ENCODE measurements at regions not wholly inside any gene's neighbourhood (a gene's known extent, or its start where the extent isn't known, plus 50 kb on each side); places are given as distances from the start of the nearest gene placed in this dataset.

DNA sequence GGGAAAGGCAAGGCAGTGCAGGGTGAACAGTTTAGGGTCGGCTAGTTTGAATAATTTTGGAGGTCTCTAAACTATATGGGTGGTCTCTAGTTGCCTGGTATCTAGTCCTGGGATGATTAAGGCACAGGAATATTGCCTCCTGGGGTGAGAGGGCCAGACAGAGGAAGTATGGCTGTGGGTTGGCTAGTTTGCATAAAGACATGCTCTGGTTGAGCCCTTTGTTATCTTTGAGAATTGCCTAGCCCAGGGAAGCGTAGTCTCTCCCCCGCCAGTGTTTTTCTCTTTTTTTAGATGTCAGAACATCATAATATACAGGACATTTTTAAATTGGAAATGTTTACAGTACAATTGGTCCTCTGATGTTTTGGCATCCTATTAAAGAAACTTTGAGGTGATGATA is 163.5 kb downstream of the PWWP3B start:
- Histone ChIP-seq H2BK120ac (ENCODE audit: low read depth, low read length, poor library complexity, severe bottlenecking) (no peak overlapping the region), H4K91ac (ENCODE audit: insufficient read length, low read depth, low read length) (no peak overlapping the region), H3K9ac (ENCODE audit: extremely low read depth, insufficient read length, low read length) (no peak overlapping the region), H3K56ac (ENCODE audit: insufficient read length, low read depth, low read length) (no peak overlapping the region), H3K4me1 (ENCODE audit: insufficient read depth, low read length) (no peaks in the 10 kb centered on the region), H3K14ac (ENCODE audit: insufficient read depth, low read length) (no peak overlapping the region), H3T11ph (ENCODE audit: low read length) (no peak overlapping the region), H2BK20ac (ENCODE audit: low read depth, low read length, poor library complexity, severe bottlenecking) (no peak overlapping the region), H2AFZ (ENCODE audit: low read length) (no peak overlapping the region), H3K18ac (ENCODE audit: insufficient read length, low read depth, low read length) (no peak overlapping the region), H3K79me1 (ENCODE audit: insufficient read depth, low read depth, low read length, poor library complexity, severe bottlenecking) (no peaks in the 10 kb centered on the region), H3K27me3 (ENCODE audit: insufficient read depth, low read length) (no peaks in the 10 kb centered on the region), H2AK5ac (ENCODE audit: insufficient read length, low read length) (no peak overlapping the region), H3K23me2 (ENCODE audit: insufficient read length, low read depth, low read length, poor library complexity, severe bottlenecking) (no peaks in the 10 kb centered on the region), H2BK15ac (ENCODE audit: low read depth, low read length) (no peak overlapping the region), H2BK5ac (ENCODE audit: insufficient read length, low read length) (no peak overlapping the region), H3K27ac (ENCODE audit: insufficient read length, low read depth, low read length) (no peak overlapping the region), H4K20me1 (ENCODE audit: control insufficient read depth, insufficient read depth, insufficient read length) (no peaks in the 10 kb centered on the region), H4K8ac (replicated peaks; ENCODE audit: insufficient read length, low read depth, low read length) (no peak overlapping the region), H3K4me2 (ENCODE audit: insufficient read depth, insufficient read length, low read length) (no peak overlapping the region), H3K79me2 (ENCODE audit: insufficient read depth, low read length) (no peaks in the 10 kb centered on the region), H4K5ac (ENCODE audit: insufficient read length, low read depth, low read length) (no peak overlapping the region), H2BK12ac (ENCODE audit: insufficient read length, low read depth, low read length) (no peak overlapping the region), H3K9me3 (ENCODE audit: control insufficient read depth, low read depth, low read length) (peaks cover 20% of the 10 kb centered on the region), H3K23ac (ENCODE audit: insufficient read length, low read depth, low read length) (no peak overlapping the region), H3K4ac (ENCODE audit: low read depth, low read length) (no peak overlapping the region)
- no CpG with 5 or more reads among the region's 3 CpGs for WGBS (ENCODE audit: extremely low coverage, insufficient read length, low lambda C conversion rate)
- Mint-ChIP-seq H3K4me1 (no peaks in the 10 kb centered on the region), H3K4me3 (no peak overlapping the region), H3K36me3 (ENCODE audit: insufficient read depth in 1 of 3, low read depth in 3 of 3) (peaks cover 0 to 11% (median 6%) of the 10 kb centered on the region in 3 experiments; a peak in 4 of 7 replicates), H3K9me3 (peaks cover 64 to 95% of the 10 kb centered on the region in 2 experiments), H3K27me3 (ENCODE audit: low read depth) (no peaks in the 10 kb centered on the region; the same call in 1 of the 2 replicates), H3K27ac (no peak overlapping the region)
- TF ChIP-seq, protein P1, sequence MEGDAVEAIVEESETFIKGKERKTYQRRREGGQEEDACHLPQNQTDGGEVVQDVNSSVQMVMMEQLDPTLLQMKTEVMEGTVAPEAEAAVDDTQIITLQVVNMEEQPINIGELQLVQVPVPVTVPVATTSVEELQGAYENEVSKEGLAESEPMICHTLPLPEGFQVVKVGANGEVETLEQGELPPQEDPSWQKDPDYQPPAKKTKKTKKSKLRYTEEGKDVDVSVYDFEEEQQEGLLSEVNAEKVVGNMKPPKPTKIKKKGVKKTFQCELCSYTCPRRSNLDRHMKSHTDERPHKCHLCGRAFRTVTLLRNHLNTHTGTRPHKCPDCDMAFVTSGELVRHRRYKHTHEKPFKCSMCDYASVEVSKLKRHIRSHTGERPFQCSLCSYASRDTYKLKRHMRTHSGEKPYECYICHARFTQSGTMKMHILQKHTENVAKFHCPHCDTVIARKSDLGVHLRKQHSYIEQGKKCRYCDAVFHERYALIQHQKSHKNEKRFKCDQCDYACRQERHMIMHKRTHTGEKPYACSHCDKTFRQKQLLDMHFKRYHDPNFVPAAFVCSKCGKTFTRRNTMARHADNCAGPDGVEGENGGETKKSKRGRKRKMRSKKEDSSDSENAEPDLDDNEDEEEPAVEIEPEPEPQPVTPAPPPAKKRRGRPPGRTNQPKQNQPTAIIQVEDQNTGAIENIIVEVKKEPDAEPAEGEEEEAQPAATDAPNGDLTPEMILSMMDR (conservative IDR thresholded peaks at IDR 0.05): no peak
- DNase-seq: no peak

Measured in H9 (cell line).